Stomach (tissue), 8 donors: ENCODE measurements at regions not wholly inside any gene's neighbourhood (a gene's known extent, or its start where the extent isn't known, plus 50 kb on each side); places are given as distances from the start of the nearest gene placed in this dataset.

Source experiments
- DNase-seq, 2 donors: peaks; one replicate each; pipeline versions ENCODE4 v3.0.0 to v3.0.0-alpha.2; 2013 to 2019
- H3K27ac ChIP-seq, 5 donors: fragments of 200-600 bp in 4 of 5; sonication (generic) in 4 of 5; one replicate each; pipeline ENCODE4 v1.5.1; 2013 to 2019; ENCODE audit warnings: mild to moderate bottlenecking in 1 of 5, moderate library complexity in 1 of 5
- H3K27me3 ChIP-seq, 3 donors: fragments of 200-600 bp; sonication (generic); one replicate each; pipeline ENCODE4 v1.5.1; 2017 to 2019; ENCODE audit warnings: mixed run types in 1 of 3
- H3K36me3 ChIP-seq, 4 donors: fragments of 200-600 bp; sonication (generic); 1 replicate in 3 of 4; 2 replicates in 1 of 4; pipeline ENCODE4 v1.5.1; 2016 to 2019
- H3K4me1 ChIP-seq, 4 donors: fragments of 200-600 bp; sonication (generic); one replicate each; pipeline ENCODE4 v1.5.1; 2016 to 2019
- H3K4me3 ChIP-seq, 4 donors: fragments of 200-600 bp; sonication (generic) in 3 of 4; one replicate each; pipeline ENCODE4 v1.5.1; 2016 to 2019; ENCODE audit warnings: mild to moderate bottlenecking in 1 of 4
- H3K9me3 ChIP-seq, 4 donors: fragments of 200-600 bp; sonication (generic); one replicate each; pipeline ENCODE4 v1.5.1; 2016 to 2019
- EP300 ChIP-seq: sonication (generic); formaldehyde crosslinking; IDR thresholded peaks from one replicate; pipeline ENCODE4 v1.6.1; 2017; ENCODE audit warnings: antibody characterized with exemption
- POLR2A ChIP-seq, 4 donors: fragments of 450-650 bp; IDR thresholded peaks; one replicate each; pipeline ENCODE4 v1.6.1; 2016; ENCODE audit warnings: antibody characterized with exemption in 4 of 4, control low read depth in 2 of 4, mild to moderate bottlenecking in 1 of 4, moderate library complexity in 1 of 4
- POLR2AphosphoS5 ChIP-seq, 3 donors: sonication (generic); formaldehyde crosslinking; IDR thresholded peaks; one replicate each; pipeline ENCODE4 v1.6.1; 2016; ENCODE audit warnings: antibody characterized with exemption in 3 of 3
- WGBS, 5 donors: extraction: QIAGEN DNeasy Blood & Tissue Kit in 3 of 5; methylation state at CpG; one replicate each; pipeline versions ENCODE4 v1.1.5 to v1.1.7; 2013 to 2018; 5-methylcytosine and 5-hydroxymethylcytosine counted together
- intact Hi-C: fragments of 100-400 bp; cut with DNase I; formaldehyde crosslinking; loops from one replicate; pipeline ENCODE4 v1.15.1; 2023; ENCODE audit warnings: low total_unique reads
- TF ChIP-seq, protein P1 (sequence below), 7 experiments: fragments of 450-650 bp in 4 of 7; fragments of 200-600 bp in 3 of 7; sonication (generic) in 3 of 7; IDR thresholded peaks; one replicate each; pipeline ENCODE4 v1.5.1; 2016 to 2019; ENCODE audit warnings: antibody characterized with exemption in 7 of 7, control low read depth in 2 of 7, mild to moderate bottlenecking in 1 of 7
- donor health status: healthy with polysubstance abuse.
- donor health status: Bipolar disorder and iron deficiency.
- donor health status: healthy.

DNA sequence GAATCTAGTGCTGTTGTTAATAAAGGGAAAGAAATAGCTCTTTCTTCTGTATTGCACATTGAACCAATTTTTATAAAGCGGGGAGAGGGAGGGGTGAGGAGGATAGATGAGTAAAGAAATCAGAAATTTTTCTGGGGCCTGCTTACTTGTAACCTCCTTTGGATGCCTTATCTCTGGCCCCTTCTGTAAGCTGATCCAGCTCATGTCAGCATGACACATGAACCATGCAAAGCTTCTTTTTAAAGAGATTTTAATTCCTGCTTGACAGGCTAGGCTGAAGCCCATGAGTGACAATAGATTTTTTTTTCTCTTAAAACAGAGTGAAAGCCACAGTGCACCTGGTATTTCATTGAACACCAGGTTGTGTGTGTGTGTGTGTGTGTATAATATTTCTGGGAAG is 325.3 kb downstream of the PRL start:
- intact Hi-C loops, result no loop called here
- TF ChIP-seq POLR2A (IDR thresholded peaks at IDR 0.05) (no peak), EP300 (no peak), POLR2AphosphoS5 (IDR thresholded peaks at IDR 0.05) (no peak)
- TF ChIP-seq, protein P1, sequence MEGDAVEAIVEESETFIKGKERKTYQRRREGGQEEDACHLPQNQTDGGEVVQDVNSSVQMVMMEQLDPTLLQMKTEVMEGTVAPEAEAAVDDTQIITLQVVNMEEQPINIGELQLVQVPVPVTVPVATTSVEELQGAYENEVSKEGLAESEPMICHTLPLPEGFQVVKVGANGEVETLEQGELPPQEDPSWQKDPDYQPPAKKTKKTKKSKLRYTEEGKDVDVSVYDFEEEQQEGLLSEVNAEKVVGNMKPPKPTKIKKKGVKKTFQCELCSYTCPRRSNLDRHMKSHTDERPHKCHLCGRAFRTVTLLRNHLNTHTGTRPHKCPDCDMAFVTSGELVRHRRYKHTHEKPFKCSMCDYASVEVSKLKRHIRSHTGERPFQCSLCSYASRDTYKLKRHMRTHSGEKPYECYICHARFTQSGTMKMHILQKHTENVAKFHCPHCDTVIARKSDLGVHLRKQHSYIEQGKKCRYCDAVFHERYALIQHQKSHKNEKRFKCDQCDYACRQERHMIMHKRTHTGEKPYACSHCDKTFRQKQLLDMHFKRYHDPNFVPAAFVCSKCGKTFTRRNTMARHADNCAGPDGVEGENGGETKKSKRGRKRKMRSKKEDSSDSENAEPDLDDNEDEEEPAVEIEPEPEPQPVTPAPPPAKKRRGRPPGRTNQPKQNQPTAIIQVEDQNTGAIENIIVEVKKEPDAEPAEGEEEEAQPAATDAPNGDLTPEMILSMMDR (IDR thresholded peaks at IDR 0.05), result no peak
- WGBS, 5 donors, result 0 to 95% (median 91%) methylated on average over 1 of the region's 1 CpG
- Histone ChIP-seq H3K27me3 (no peaks in the 10 kb centered on the region), H3K36me3 (no peaks in the 10 kb centered on the region), H3K27ac (no peak overlapping the region), H3K4me1 (no peaks in the 10 kb centered on the region), H3K9me3 (no peaks in the 10 kb centered on the region), H3K4me3 (no peak overlapping the region)
- no peak for DNase-seq

DNA sequence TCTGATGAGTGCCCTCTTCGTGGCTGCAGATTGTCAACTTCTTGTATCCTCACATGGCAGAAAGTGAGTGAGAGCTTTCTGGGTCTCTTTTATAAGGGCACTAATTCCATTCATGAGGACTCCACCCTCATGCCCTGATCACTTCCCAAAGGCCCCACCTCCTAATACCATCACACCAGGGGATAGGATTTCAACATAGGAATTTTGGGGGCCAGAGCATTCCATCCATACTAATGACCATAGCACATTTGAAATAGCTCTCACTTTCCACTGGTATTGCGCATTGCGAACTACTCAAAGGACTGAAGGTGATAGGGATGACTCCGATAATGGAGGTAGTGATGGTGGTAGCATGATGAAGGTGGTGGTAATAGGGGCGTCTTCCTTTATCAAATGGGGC is 324.3 kb downstream of the PRL start:
- Histone ChIP-seq H3K27me3 (no peaks in the 10 kb centered on the region), H3K9me3 (no peaks in the 10 kb centered on the region), H3K4me3 (no peak overlapping the region), H3K27ac (no peak overlapping the region), H3K4me1 (no peaks in the 10 kb centered on the region), H3K36me3 (no peaks in the 10 kb centered on the region)
- TF ChIP-seq POLR2AphosphoS5 (IDR thresholded peaks at IDR 0.05) (no peak), POLR2A (IDR thresholded peaks at IDR 0.05) (no peak), EP300 (no peak)
- TF ChIP-seq, protein P1 (IDR thresholded peaks at IDR 0.05), result no peak
- DNase-seq, result no peak
- WGBS, 5 donors, result 91 to 98% (median 96%) methylated on average over 5 of the region's 5 CpGs
- intact Hi-C loops, result no loop called here

DNA sequence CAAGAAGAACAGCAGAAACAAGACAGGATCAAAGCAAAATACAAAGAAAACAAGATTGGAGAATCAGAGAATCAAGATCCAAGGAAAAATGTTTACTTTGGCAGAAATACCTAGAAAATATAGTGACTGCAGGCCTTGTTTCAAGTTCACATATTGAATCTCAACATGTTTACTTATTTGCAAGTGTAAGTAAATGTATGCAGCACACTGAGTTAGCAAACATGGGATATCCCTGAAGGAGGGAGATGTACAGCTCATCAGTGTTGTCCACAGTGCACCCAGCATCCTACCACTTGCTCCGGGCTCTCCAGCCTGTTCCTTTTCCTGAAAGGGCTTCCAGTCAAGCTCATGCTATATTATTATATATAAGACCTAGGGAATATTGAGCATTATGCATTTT is 319.5 kb downstream of the PRL start:
- H3K4me1 ChIP-seq, result no peaks in the 10 kb centered on the region
- no peaks in the 10 kb centered on the region for H3K36me3 ChIP-seq
- WGBS, 5 donors, result 85 to 88% (median 87%) methylated on average over 1 of the region's 1 CpG
- no peak overlapping the region for H3K27ac ChIP-seq
- no peaks in the 10 kb centered on the region for H3K27me3 ChIP-seq
- H3K9me3 ChIP-seq, result no peaks in the 10 kb centered on the region
- H3K4me3 ChIP-seq, result no peak overlapping the region
- no peak for TF ChIP-seq POLR2AphosphoS5 (IDR thresholded peaks at IDR 0.05)
- no peak for TF ChIP-seq EP300
- TF ChIP-seq, protein P1 (IDR thresholded peaks at IDR 0.05), result no peak
- TF ChIP-seq POLR2A (IDR thresholded peaks at IDR 0.05), result no peak
- DNase-seq, result no peak
- intact Hi-C loops, result no loop called here

DNA sequence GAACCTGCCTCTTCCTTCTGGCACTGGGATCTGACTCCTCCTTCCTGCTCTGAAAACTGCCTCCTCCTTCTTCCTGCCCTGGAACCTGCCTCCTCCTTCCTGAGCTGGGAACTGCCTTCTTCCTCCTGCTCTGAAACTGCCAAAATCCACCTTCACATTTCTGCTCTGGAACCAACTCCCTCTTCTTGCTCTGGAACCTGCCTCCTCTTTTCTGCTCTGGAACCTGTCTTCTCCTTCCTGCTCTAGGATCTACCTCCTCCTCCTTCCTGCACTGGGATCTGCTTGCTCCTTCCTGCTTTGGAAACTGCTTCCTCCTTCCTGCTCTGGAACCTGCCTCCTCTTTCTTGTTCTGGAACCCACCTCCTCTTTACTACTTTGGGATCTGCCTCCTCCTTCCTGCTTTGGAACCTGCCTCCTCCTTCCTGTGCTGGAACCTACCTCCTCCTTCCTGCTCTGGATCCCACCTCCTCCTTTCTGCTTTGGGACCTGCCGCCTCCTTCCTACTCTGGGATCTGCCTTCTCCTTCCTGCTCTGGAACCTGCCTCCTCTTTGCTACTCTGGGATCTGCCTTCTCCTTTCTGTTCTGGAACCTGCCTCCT is 315.5 kb downstream of the PRL start:
- H3K9me3 ChIP-seq, result no peaks in the 10 kb centered on the region
- WGBS, 5 donors, result 56 to 100% (median 94%) methylated on average over 1 of the region's 1 CpG
- H3K27ac ChIP-seq, result no peak overlapping the region
- no peaks in the 10 kb centered on the region for H3K27me3 ChIP-seq
- H3K4me1 ChIP-seq, result peaks cover 0 to 1% (median 0%) of the 10 kb centered on the region in 4 donors
- TF ChIP-seq EP300, result no peak
- TF ChIP-seq POLR2A (IDR thresholded peaks at IDR 0.05), result no peak
- no peak for TF ChIP-seq POLR2AphosphoS5 (IDR thresholded peaks at IDR 0.05)
- TF ChIP-seq, protein P1 (IDR thresholded peaks at IDR 0.05), result no peak
- intact Hi-C loops, result no loop called here
- no peak overlapping the region for H3K4me3 ChIP-seq
- no peak for DNase-seq
- no peaks in the 10 kb centered on the region for H3K36me3 ChIP-seq
